Keratinocyte (primary cell): ENCODE measurements at regions not wholly inside any gene's neighbourhood (a gene's known extent, or its start where the extent isn't known, plus 50 kb on each side); places are given as distances from the start of the nearest gene placed in this dataset.

ENCODE experiments used
- DNase-seq: peaks from one replicate; pipeline ENCODE4 v3.0.0-alpha.2; 2011; ENCODE audit warnings: low read depth, missing footprints, low spot score
- FAIRE-seq: peaks from 2 replicates; lab custom pipeline; 2011; peaks lifted over from hg19 to GRCh38; lab: Jason Lieb, UNC
- H2AFZ ChIP-seq: 2 replicates; pipeline ENCODE4 v1.6.0; 2012; ENCODE audit warnings: low read length, control low read depth, inconsistent platforms; ENCODE audit not compliant: control insufficient read depth
- H3K27ac ChIP-seq: 2 replicates; pipeline ENCODE4 v1.5.1; 2011; ENCODE audit warnings: low read length; ENCODE audit not compliant: control insufficient read depth, insufficient read depth
- H3K27me3 ChIP-seq: 3 replicates; pipeline ENCODE4 v1.6.0; 2011; ENCODE audit warnings: low read length; ENCODE audit not compliant: control insufficient read depth, insufficient read depth; ENCODE audit errors: extremely low read depth
- H3K36me3 ChIP-seq, 2 experiments: 2 replicates in 1 of 2; 3 replicates in 1 of 2; pipeline ENCODE4 v1.5.1; 2011; ENCODE audit warnings: low read length in 2 of 2, mild to moderate bottlenecking in 1 of 2; ENCODE audit not compliant: control insufficient read depth in 2 of 2, insufficient read depth in 2 of 2; ENCODE audit errors: extremely low read depth in 1 of 2
- H3K4me1 ChIP-seq: 3 replicates; pipeline ENCODE4 v1.5.1; 2011; ENCODE audit warnings: low read length; ENCODE audit not compliant: control insufficient read depth, insufficient read depth; ENCODE audit errors: extremely low read depth
- H3K4me2 ChIP-seq: 3 replicates; pipeline ENCODE4 v1.6.0; 2011; ENCODE audit warnings: low read depth, low read length; ENCODE audit not compliant: control insufficient read depth, insufficient read depth; ENCODE audit errors: extremely low read depth
- H3K4me3 ChIP-seq, 3 experiments: fragments of 200-600 bp in 1 of 3; sonication (generic) in 1 of 3; 2 replicates in 2 of 3; 3 replicates in 1 of 3; pipeline ENCODE4 v1.5.1; 2011 to 2016; ENCODE audit warnings: low read length in 3 of 3, mild to moderate bottlenecking in 3 of 3, control low read depth in 2 of 3, inconsistent platforms in 1 of 3, low read depth in 1 of 3, mixed read lengths in 1 of 3, mixed run types in 1 of 3, moderate library complexity in 1 of 3; ENCODE audit not compliant: control insufficient read depth in 2 of 3, insufficient read depth in 2 of 3; ENCODE audit errors: extremely low read depth in 1 of 3
- H3K79me2 ChIP-seq: 2 replicates; pipeline ENCODE4 v1.6.0; 2012; ENCODE audit warnings: low read length; ENCODE audit not compliant: control insufficient read depth, insufficient read depth
- H3K9ac ChIP-seq: 3 replicates; pipeline ENCODE4 v1.6.0; 2011; ENCODE audit warnings: low read length; ENCODE audit not compliant: control insufficient read depth, insufficient read depth; ENCODE audit errors: extremely low read depth
- H3K9me1 ChIP-seq: 3 replicates; pipeline ENCODE4 v1.6.0; 2011; ENCODE audit warnings: low read length; ENCODE audit not compliant: control insufficient read depth, insufficient read depth; ENCODE audit errors: extremely low read depth
- H3K9me3 ChIP-seq: 2 replicates; pipeline ENCODE4 v1.5.1; 2012; ENCODE audit warnings: low read depth, low read length; ENCODE audit not compliant: control insufficient read depth
- H4K20me1 ChIP-seq: 3 replicates; pipeline ENCODE4 v1.6.0; 2011; ENCODE audit warnings: low read length; ENCODE audit not compliant: control insufficient read depth, insufficient read depth; ENCODE audit errors: extremely low read depth
- EZH2 ChIP-seq: IDR thresholded peaks from one replicate; pipeline ENCODE4 v1.6.1; 2012; ENCODE audit warnings: inconsistent platforms, mild to moderate bottlenecking, low read length, moderate library complexity
- dilution Hi-C: fragments of 300-500 bp; cut with MboI; formaldehyde crosslinking; loops from one replicate; pipeline ENCODE4 v1.7.0; 2020; ENCODE audit warnings: low sequenced_read_pairs; ENCODE audit not compliant: extremely low pct_ligation_motif_present
- TF ChIP-seq, protein P1 (sequence below), 3 experiments: IDR thresholded peaks in 1 of 3; conservative IDR thresholded peaks in 1 of 3; optimal IDR thresholded peaks in 1 of 3; 2 replicates in 2 of 3; 3 replicates in 1 of 3; pipeline versions ENCODE3 to v1.5.1; 2011; ENCODE audit warnings: low read length in 3 of 3, mild to moderate bottlenecking in 3 of 3, moderate library complexity in 2 of 3, control low read depth in 1 of 3, inconsistent platforms in 1 of 3; ENCODE audit not compliant: insufficient read depth in 2 of 3; ENCODE audit errors: extremely low read depth in 1 of 3

- no peak overlapping the region for H3K27ac ChIP-seq
- H3K79me2 ChIP-seq, result no peaks in the 10 kb centered on the region
- TF ChIP-seq, protein P1, sequence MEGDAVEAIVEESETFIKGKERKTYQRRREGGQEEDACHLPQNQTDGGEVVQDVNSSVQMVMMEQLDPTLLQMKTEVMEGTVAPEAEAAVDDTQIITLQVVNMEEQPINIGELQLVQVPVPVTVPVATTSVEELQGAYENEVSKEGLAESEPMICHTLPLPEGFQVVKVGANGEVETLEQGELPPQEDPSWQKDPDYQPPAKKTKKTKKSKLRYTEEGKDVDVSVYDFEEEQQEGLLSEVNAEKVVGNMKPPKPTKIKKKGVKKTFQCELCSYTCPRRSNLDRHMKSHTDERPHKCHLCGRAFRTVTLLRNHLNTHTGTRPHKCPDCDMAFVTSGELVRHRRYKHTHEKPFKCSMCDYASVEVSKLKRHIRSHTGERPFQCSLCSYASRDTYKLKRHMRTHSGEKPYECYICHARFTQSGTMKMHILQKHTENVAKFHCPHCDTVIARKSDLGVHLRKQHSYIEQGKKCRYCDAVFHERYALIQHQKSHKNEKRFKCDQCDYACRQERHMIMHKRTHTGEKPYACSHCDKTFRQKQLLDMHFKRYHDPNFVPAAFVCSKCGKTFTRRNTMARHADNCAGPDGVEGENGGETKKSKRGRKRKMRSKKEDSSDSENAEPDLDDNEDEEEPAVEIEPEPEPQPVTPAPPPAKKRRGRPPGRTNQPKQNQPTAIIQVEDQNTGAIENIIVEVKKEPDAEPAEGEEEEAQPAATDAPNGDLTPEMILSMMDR (optimal IDR thresholded peaks at IDR 0.05 in 1 of 3, IDR thresholded peaks at IDR 0.05 in 1 of 3, conservative IDR thresholded peaks at IDR 0.05 in 1 of 3; ENCODE audit: extremely low read depth in 1 of 3, insufficient read depth in 2 of 3, low read length in 3 of 3), result peak; percentile 40 to 74 (median 42)
- no peak for TF ChIP-seq EZH2
- no peak overlapping the region for H3K4me2 ChIP-seq
- dilution Hi-C loops, result no loop called here
- H3K9ac ChIP-seq, result no peak overlapping the region
- H3K27me3 ChIP-seq, result no peaks in the 10 kb centered on the region
- no peaks in the 10 kb centered on the region for H3K36me3 ChIP-seq
- H2AFZ ChIP-seq, result no peak overlapping the region
- no peak overlapping the region for H3K4me3 ChIP-seq
- no peaks in the 10 kb centered on the region for H3K9me1 ChIP-seq
- peak; percentile 84 for FAIRE-seq
- H3K4me1 ChIP-seq, result no peaks in the 10 kb centered on the region
- no peak for DNase-seq
- no peaks in the 10 kb centered on the region for H3K9me3 ChIP-seq
- H4K20me1 ChIP-seq, result no peaks in the 10 kb centered on the region
Measured at GRCh38 chr7:42574685-42575084, 337.2 kb downstream of the C7orf25 start.

GRCh38 chr7:42573881-42574672 is 337.1 kb upstream of the GLI3 start:
- H3K36me3 ChIP-seq, result no peaks in the 10 kb centered on the region
- H3K9me1 ChIP-seq, result no peaks in the 10 kb centered on the region
- H3K79me2 ChIP-seq, result no peaks in the 10 kb centered on the region
- no peaks in the 10 kb centered on the region for H3K9me3 ChIP-seq
- DNase-seq, result no peak
- dilution Hi-C loops, result no loop called here
- TF ChIP-seq, protein P1 (optimal IDR thresholded peaks at IDR 0.05 in 1 of 3, IDR thresholded peaks at IDR 0.05 in 1 of 3, conservative IDR thresholded peaks at IDR 0.05 in 1 of 3; ENCODE audit: extremely low read depth in 1 of 3, insufficient read depth in 2 of 3, low read length in 3 of 3), result no peak
- TF ChIP-seq EZH2, result no peak
- no peaks in the 10 kb centered on the region for H3K4me1 ChIP-seq
- no peak overlapping the region for H3K27ac ChIP-seq
- no peak overlapping the region for H3K9ac ChIP-seq
- H3K27me3 ChIP-seq, result no peaks in the 10 kb centered on the region
- no peak overlapping the region for H2AFZ ChIP-seq
- no peaks in the 10 kb centered on the region for H4K20me1 ChIP-seq
- peak; percentile 53 for FAIRE-seq
- H3K4me2 ChIP-seq, result no peak overlapping the region
- no peak overlapping the region for H3K4me3 ChIP-seq
